A549 (cell line): ENCODE measurements at regions not wholly inside any gene's neighbourhood (a gene's known extent, or its start where the extent isn't known, plus 50 kb on each side); places are given as distances from the start of the nearest gene placed in this dataset.

Source experiments
- CTCF ChIP-seq: fragments of >200 bp; sonication (Bioruptor Twin); formaldehyde crosslinking; IDR thresholded peaks from 3 replicates; pipeline ENCODE4 v1.5.1; 2016
- JUN ChIP-seq, 2 experiments: fragments of >200 bp; sonication (Bioruptor Twin); formaldehyde crosslinking; IDR thresholded peaks; 2 replicates in 1 of 2; 3 replicates in 1 of 2; pipeline ENCODE4 v1.6.1; 2016 to 2017
- MAFK ChIP-seq: fragments of 450-650 bp; IDR thresholded peaks from 2 replicates; pipeline ENCODE4 v1.6.1; 2014; ENCODE audit not compliant: partially characterized antibody
- MAX ChIP-seq: IDR thresholded peaks from 2 replicates; pipeline ENCODE4 v1.6.1; 2012
- NR3C1 ChIP-seq: fragments of >200 bp; sonication (Bioruptor Twin); formaldehyde crosslinking; IDR thresholded peaks from 3 replicates; pipeline ENCODE4 v1.6.1; 2017
- POLR2A ChIP-seq: IDR thresholded peaks from 2 replicates; pipeline ENCODE4 v1.6.1; 2012; ENCODE audit warnings: mild to moderate bottlenecking, low read length

GRCh38 chr13:73496711-73497110 lies 437.9 kb downstream of the KLF5 start:
- TF ChIP-seq MAX (no peak), POLR2A (no peak), CTCF (no peak), JUN (IDR thresholded peaks at IDR 0.05) (no peak), NR3C1 (no peak), MAFK (no peak)
